HUES64 (cell line): ENCODE measurements at regions not wholly inside any gene's neighbourhood (a gene's known extent, or its start where the extent isn't known, plus 50 kb on each side); places are given as distances from the start of the nearest gene placed in this dataset.
"Not testable (repeated sequence)": the region's sequence is repeated elsewhere in the genome, so short reads cannot be mapped to it uniquely, and the experiment has no call there.

Experiments used
- H3K27ac ChIP-seq: 2 replicates; pipeline ENCODE4 v1.7.0; 2013; ENCODE audit warnings: low read depth, low read length, inconsistent platforms
- H3K27me3 ChIP-seq: 2 replicates; pipeline ENCODE4 v1.6.1; 2013; ENCODE audit warnings: mild to moderate bottlenecking, low read length; ENCODE audit not compliant: insufficient read depth
- H3K36me3 ChIP-seq: 2 replicates; pipeline ENCODE4 v1.6.1; 2013; ENCODE audit warnings: mild to moderate bottlenecking, low read length; ENCODE audit not compliant: insufficient read depth
- H3K4me1 ChIP-seq: 2 replicates; pipeline ENCODE4 v1.6.1; 2013; ENCODE audit warnings: mild to moderate bottlenecking, low read length, moderate library complexity; ENCODE audit not compliant: insufficient read depth
- H3K4me3 ChIP-seq: 2 replicates; pipeline ENCODE4 v1.5.1; 2013; ENCODE audit warnings: mild to moderate bottlenecking, low read length, moderate library complexity
- H3K9ac ChIP-seq: 2 replicates; pipeline ENCODE4 v1.6.1; 2013; ENCODE audit warnings: mild to moderate bottlenecking, low read depth, low read length
- H3K9me3 ChIP-seq: 2 replicates; pipeline ENCODE4 v1.6.1; 2013; ENCODE audit warnings: low read depth, low read length; ENCODE audit not compliant: insufficient read depth
- WGBS: fragments of 150-250, 120-280 bp; methylation state at CpG from one replicate; pipeline ENCODE4 v1.1.7; 2013; ENCODE audit warnings: missing lambda C conversion rate; 5-methylcytosine and 5-hydroxymethylcytosine counted together

- H3K4me1 ChIP-seq: peaks cover 13% of the 10 kb centered on the region
Measured at GRCh38 chr6:156688620-156688971, 88.6 kb upstream of the ARID1B start.

GRCh38 chr6:156687789-156688619 is 89.2 kb upstream of the ARID1B start:
- Histone ChIP-seq H3K4me3 (peak overlapping the region; percentile 82), H3K9ac (peak overlapping the region; percentile 60), H3K4me1 (peaks cover 13% of the 10 kb centered on the region), H3K27me3 (peaks cover 4% of the 10 kb centered on the region; the same call in 1 of the 2 replicates), H3K27ac (no peak overlapping the region), H3K36me3 (no peaks in the 10 kb centered on the region), H3K9me3 (no peaks in the 10 kb centered on the region)
- 6% methylated on average over 22 of the region's 22 CpGs for WGBS

More at GRCh38 chr6:156688620-156688971, 88.6 kb upstream of the ARID1B start:
- WGBS: 100% methylated on average over 1 of the region's 1 CpG
- no peak overlapping the region for H3K4me3 ChIP-seq
- H3K27me3 ChIP-seq: peaks cover 4% of the 10 kb centered on the region; the same call in 1 of the 2 replicates
- H3K27ac ChIP-seq: no peak overlapping the region
- H3K9ac ChIP-seq: no peak overlapping the region
- H3K36me3 ChIP-seq: no peaks in the 10 kb centered on the region
- no peaks in the 10 kb centered on the region for H3K9me3 ChIP-seq

DNA sequence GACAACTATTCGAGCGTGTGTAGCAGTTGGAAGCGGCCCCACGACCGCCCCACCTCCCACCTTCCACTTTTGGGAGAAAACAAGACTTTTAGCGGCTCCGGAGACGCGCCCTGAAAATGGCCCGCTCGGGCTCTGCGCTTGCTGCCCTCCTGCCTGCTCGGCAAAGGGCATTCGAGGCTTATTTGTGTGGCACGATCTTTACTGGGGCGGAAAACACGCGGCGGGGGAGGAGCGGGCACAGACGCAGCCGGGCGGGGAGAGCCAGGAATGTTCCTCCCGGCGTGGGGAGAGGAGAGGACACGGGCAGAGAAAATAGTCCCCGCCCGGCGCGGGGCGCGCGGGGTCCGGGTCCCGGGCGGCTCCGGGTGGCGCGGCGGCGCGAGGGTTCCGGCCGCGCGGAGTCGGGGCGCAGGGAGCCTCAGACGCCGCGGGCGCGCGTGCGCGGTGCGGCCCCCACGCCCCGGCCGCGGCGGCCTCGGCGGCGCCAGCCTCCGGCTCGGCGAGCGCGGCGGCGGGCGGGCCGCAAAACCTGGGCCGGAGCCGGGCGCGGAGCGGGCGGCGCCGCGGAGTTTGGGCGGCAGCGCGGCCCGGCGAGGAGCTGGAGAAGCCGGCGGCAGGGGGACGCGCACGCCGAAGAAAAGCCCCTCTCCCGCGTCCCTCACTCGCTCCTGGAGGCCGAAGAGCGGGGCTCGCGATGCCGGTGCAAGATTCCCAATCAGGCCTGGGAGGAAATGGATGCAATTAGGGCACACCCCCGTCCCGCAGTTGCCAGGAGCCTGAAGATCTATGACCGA is 90.0 kb upstream of the ARID1B start:
- Histone ChIP-seq H3K36me3 (no peaks in the 10 kb centered on the region), H3K27me3 (peaks cover 4% of the 10 kb centered on the region; the same call in 1 of the 2 replicates), H3K9ac (peak overlapping the region; percentile 96), H3K4me3 (peak overlapping the region; percentile 82), H3K27ac (peak overlapping the region; percentile 97), H3K4me1 (peaks cover 13% of the 10 kb centered on the region), H3K9me3 (no peaks in the 10 kb centered on the region)
- under 1% methylated on average over 105 of the region's 105 CpGs for WGBS

- Histone ChIP-seq H3K4me1 (peaks cover 13% of the 10 kb centered on the region), H3K9me3 (no peaks in the 10 kb centered on the region), H3K27ac (peak overlapping the region; percentile 97), H3K4me3 (peak overlapping the region; percentile 82), H3K27me3 (peaks cover 4% of the 10 kb centered on the region; the same call in 1 of the 2 replicates), H3K36me3 (no peaks in the 10 kb centered on the region), H3K9ac (peak overlapping the region; percentile 96)
- WGBS: 4% methylated on average over 15 of the region's 15 CpGs
Measured at GRCh38 chr6:156686301-156686994, 90.7 kb upstream of the ARID1B start.

- WGBS: 44% methylated on average over 4 of the region's 4 CpGs
- Histone ChIP-seq H3K27me3 (peaks cover 4% of the 10 kb centered on the region; the same call in 1 of the 2 replicates), H3K4me3 (peak overlapping the region; percentile 82), H3K36me3 (no peaks in the 10 kb centered on the region), H3K27ac (peak overlapping the region; percentile 97; the same call in 1 of the 2 replicates), H3K4me1 (peaks cover 13% of the 10 kb centered on the region), H3K9me3 (no peaks in the 10 kb centered on the region), H3K9ac (peak overlapping the region; percentile 96; the same call in 1 of the 2 replicates)
Measured at GRCh38 chr6:156685823-156686222, 91.4 kb upstream of the ARID1B start.

DNA sequence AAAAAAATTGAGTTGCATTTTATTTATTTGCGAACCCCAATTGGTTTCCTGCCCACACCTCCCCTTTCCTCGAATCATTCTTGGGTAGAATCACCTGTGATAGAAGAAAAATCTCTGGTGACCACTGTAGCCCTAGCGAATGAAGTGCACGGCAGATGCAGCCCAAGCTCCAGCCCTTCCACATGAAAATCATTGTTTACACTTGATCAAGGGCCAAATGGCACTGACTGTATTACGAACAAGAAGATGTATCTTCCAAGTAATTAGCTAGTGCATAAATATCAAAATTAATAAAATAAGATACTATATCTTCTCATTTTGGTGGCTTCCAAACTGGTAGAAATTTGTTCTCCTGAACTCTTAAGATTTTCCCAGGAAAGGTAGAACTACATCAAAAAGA is 93.4 kb upstream of the ARID1B start:
- WGBS: 97% methylated on average over 4 of the region's 5 CpGs
- Histone ChIP-seq H3K27me3 (peaks cover 2% of the 10 kb centered on the region; the same call in 1 of the 2 replicates), H3K9ac (no peak overlapping the region), H3K4me3 (no peak overlapping the region), H3K4me1 (peaks cover 13% of the 10 kb centered on the region), H3K27ac (no peak overlapping the region), H3K36me3 (no peaks in the 10 kb centered on the region), H3K9me3 (no peaks in the 10 kb centered on the region)

- 92% methylated on average over 2 of the region's 2 CpGs for WGBS
- H3K36me3 ChIP-seq: no peaks in the 10 kb centered on the region
- H3K27me3 ChIP-seq: no peaks in the 10 kb centered on the region
- H3K4me3 ChIP-seq: no peak overlapping the region
- H3K9me3 ChIP-seq: peaks cover 19% of the 10 kb centered on the region; the same call in 1 of the 2 replicates
- no peaks in the 10 kb centered on the region for H3K4me1 ChIP-seq
- no peak overlapping the region for H3K27ac ChIP-seq
- H3K9ac ChIP-seq: no peak overlapping the region
Measured at GRCh38 chr6:156676721-156677120, 100.5 kb upstream of the ARID1B start.

DNA sequence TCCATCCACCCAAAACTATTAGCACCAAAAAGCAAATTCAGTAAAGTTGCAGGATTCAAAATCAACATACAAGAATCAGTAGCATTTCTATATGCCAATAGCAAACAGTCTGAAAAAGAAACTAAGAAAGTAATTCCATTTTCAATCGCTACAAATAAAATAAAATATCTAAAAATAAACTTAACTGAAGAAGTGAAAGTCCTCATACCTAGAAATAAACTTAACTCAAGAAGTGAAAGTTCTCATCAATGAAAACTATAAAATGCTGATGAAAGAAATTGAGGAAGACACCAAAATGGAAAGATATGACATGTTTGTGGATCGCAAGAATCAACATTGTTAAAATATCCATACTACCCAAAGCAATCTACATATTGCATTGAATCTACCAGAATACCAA is 103.0 kb upstream of the ARID1B start:
- Histone ChIP-seq H3K27ac (no peak overlapping the region), H3K4me3 (no peak overlapping the region), H3K27me3 (no peaks in the 10 kb centered on the region), H3K4me1 (no peaks in the 10 kb centered on the region), H3K9ac (no peak overlapping the region), H3K9me3 (peaks cover 21% of the 10 kb centered on the region; the same call in 1 of the 2 replicates), H3K36me3 (no peaks in the 10 kb centered on the region)
- WGBS: 89% methylated on average over 1 of the region's 2 CpGs

DNA sequence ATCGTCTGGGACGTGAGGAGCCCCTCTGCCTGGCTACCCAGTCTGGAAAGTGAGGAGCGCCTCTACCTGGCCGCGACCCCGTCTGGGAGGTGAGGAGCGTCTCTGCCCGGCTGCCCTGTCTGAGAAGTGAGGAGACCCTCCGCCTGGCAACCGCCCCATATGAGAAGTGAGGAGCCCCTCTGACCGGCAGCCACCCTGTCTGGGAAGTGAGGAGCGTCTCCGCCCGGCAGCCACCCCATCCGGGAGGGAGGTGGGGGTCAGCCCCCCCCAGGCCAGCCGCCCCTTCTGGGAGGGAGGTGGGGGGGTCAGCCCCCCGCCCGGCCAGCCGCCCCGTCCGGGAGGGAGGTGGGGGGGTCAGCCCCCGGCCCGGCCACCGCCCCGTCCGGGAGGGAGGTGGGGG is 107.1 kb upstream of the ARID1B start:
- not testable (repeated sequence) for H3K27ac ChIP-seq, H3K36me3 ChIP-seq, H3K4me1 ChIP-seq, H3K27me3 ChIP-seq, H3K9ac ChIP-seq, H3K4me3 ChIP-seq
- H3K9me3 ChIP-seq: peaks cover 17% of the 10 kb centered on the region; the same call in 1 of the 2 replicates
- 93% methylated on average over 19 of the region's 26 CpGs for WGBS

DNA sequence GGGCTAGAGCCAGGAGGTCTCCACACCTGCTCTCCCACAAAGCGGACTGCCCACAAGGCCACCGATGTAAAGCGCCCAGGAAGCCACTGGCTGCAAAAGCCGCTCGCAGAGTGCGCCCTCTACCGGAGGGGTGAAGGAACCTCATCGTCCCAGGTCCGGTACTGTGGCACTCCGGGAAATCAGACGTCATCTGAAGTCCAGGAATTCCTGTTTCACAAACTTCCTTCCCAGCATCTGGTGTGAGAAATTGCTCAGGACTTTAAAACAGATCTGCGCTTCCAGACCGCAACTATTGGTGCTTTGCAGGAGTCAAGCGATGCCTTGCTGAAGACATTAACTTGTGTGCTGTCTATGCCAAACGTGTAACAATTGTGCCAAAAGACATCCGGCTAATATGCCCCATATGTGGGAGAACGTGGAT is 115.1 kb upstream of the ARID1B start:
- Histone ChIP-seq H3K4me3 (no peak overlapping the region), H3K27ac (no peak overlapping the region), H3K9ac (no peak overlapping the region), H3K9me3 (no peaks in the 10 kb centered on the region), H3K27me3 (no peaks in the 10 kb centered on the region), H3K36me3 (no peaks in the 10 kb centered on the region), H3K4me1 (peaks cover 16% of the 10 kb centered on the region)
- 96% methylated on average over 16 of the region's 17 CpGs for WGBS
